Karpas-422 (cell line): ENCODE measurements at regions not wholly inside any gene's neighbourhood (a gene's known extent, or its start where the extent isn't known, plus 50 kb on each side); places are given as distances from the start of the nearest gene placed in this dataset.

ENCODE experiments used
- DNase-seq: peaks from one replicate; pipeline ENCODE4 v3.0.0-alpha.2; 2015
- H2AFZ ChIP-seq: fragments of 200-600 bp; sonication (generic); 2 replicates; pipeline ENCODE4 v1.6.1; 2014; ENCODE audit warnings: antibody characterized with exemption, low read length, mixed read lengths
- H3K27ac ChIP-seq: fragments of 200-600 bp; sonication (generic); 2 replicates; pipeline ENCODE4 v1.5.1; 2014; ENCODE audit warnings: mild to moderate bottlenecking, low read length, moderate library complexity
- H3K27me3 ChIP-seq: fragments of 200-600 bp; sonication (generic); 2 replicates; pipeline ENCODE4 v1.6.1; 2014; ENCODE audit warnings: low read length, mixed read lengths
- H3K36me3 ChIP-seq: fragments of 200-600 bp; sonication (generic); 2 replicates; pipeline ENCODE4 v1.6.1; 2014; ENCODE audit warnings: low read length, mixed read lengths; ENCODE audit not compliant: insufficient read depth
- H3K4me1 ChIP-seq: fragments of 200-600 bp; sonication (generic); 2 replicates; pipeline ENCODE4 v1.6.1; 2014; ENCODE audit warnings: mild to moderate bottlenecking, low read length, mixed read lengths
- H3K4me2 ChIP-seq: fragments of 200-600 bp; sonication (generic); 2 replicates; pipeline ENCODE4 v1.6.1; 2014; ENCODE audit warnings: low read length, low read depth, mild to moderate bottlenecking; ENCODE audit not compliant: poor library complexity, severe bottlenecking
- H3K4me3 ChIP-seq: fragments of 200-600 bp; sonication (generic); 2 replicates; pipeline ENCODE4 v1.5.1; 2014; ENCODE audit warnings: mild to moderate bottlenecking, antibody characterized with exemption, low read length, mixed read lengths
- H3K79me2 ChIP-seq: fragments of 200-600 bp; sonication (generic); 2 replicates; pipeline ENCODE4 v1.6.1; 2014; ENCODE audit warnings: mild to moderate bottlenecking, low read length, mixed read lengths
- H3K9ac ChIP-seq: fragments of 200-600 bp; sonication (generic); 2 replicates; pipeline ENCODE4 v1.6.0; 2014; ENCODE audit warnings: low read length
- H3K9me2 ChIP-seq: fragments of 200-600 bp; sonication (generic), shearing (Covaris generic); replicated peaks from 2 replicates; pipeline ENCODE4 v1.6.0; 2014; ENCODE audit warnings: mild to moderate bottlenecking, low read length, moderate library complexity; ENCODE audit not compliant: insufficient read depth
- H3K9me3 ChIP-seq: fragments of 300-700, 200-600 bp; sonication (generic); 2 replicates; pipeline ENCODE4 v1.6.1; 2014; ENCODE audit warnings: low read length, mixed read lengths
- H4K20me1 ChIP-seq: fragments of 200-600 bp; sonication (generic); 2 replicates; pipeline ENCODE4 v1.6.1; 2014; ENCODE audit warnings: mild to moderate bottlenecking, antibody characterized with exemption, low read length, low read depth; ENCODE audit not compliant: insufficient read depth

GRCh38 chr14:53470351-53471043, 317.4 kb upstream of the DDHD1 start:
- DNase-seq, result no peak
- no peaks in the 10 kb centered on the region for H3K9me3 ChIP-seq
- no peaks in the 10 kb centered on the region for H3K9me2 ChIP-seq
- no peaks in the 10 kb centered on the region for H3K79me2 ChIP-seq
- H3K36me3 ChIP-seq, result no peaks in the 10 kb centered on the region
- H3K27me3 ChIP-seq, result no peaks in the 10 kb centered on the region
- no peak overlapping the region for H2AFZ ChIP-seq
- no peak overlapping the region for H3K9ac ChIP-seq
- no peaks in the 10 kb centered on the region for H3K4me1 ChIP-seq
- no peak overlapping the region for H3K27ac ChIP-seq
- no peak overlapping the region for H3K4me3 ChIP-seq
- no peak overlapping the region for H3K4me2 ChIP-seq
- H4K20me1 ChIP-seq, result no peaks in the 10 kb centered on the region

DNA sequence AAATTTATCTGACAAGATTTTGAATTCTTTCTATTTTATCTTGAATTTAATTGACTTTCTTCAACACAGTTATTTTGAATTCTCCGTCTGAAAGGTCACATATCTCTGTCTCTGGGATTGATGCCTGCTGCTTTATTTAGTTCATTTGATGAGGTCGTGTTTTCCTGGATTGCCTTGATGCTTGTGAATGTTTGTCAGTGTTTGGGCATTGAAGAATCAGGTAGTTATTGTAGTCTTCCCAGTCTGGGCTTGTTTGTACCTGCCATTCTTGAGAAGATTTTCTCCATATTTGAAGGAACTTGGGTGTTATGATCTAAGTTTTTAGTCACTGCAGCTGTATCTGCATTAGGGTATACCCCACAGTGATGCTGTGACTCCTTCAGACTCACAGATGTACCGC, 315.8 kb upstream of the DDHD1 start:
- H4K20me1 ChIP-seq, result no peaks in the 10 kb centered on the region
- H3K9me2 ChIP-seq, result no peaks in the 10 kb centered on the region
- H3K27me3 ChIP-seq, result 0 out of 2 replicates have a peak, but pooled peaks cover 2% of the 10 kb centered on the region
- H3K36me3 ChIP-seq, result no peaks in the 10 kb centered on the region
- no peaks in the 10 kb centered on the region for H3K4me1 ChIP-seq
- no peak overlapping the region for H3K27ac ChIP-seq
- H3K79me2 ChIP-seq, result no peaks in the 10 kb centered on the region
- no peak overlapping the region for H3K4me2 ChIP-seq
- no peak overlapping the region for H3K4me3 ChIP-seq
- DNase-seq, result no peak
- H3K9me3 ChIP-seq, result no peaks in the 10 kb centered on the region
- H2AFZ ChIP-seq, result no peak overlapping the region
- H3K9ac ChIP-seq, result no peak overlapping the region

GRCh38 chr14:53464376-53464775, 311.3 kb upstream of the DDHD1 start:
- Histone ChIP-seq H2AFZ (no peak overlapping the region), H3K36me3 (no peaks in the 10 kb centered on the region), H4K20me1 (no peaks in the 10 kb centered on the region), H3K79me2 (no peaks in the 10 kb centered on the region), H3K4me3 (no peak overlapping the region), H3K9ac (no peak overlapping the region), H3K9me3 (no peaks in the 10 kb centered on the region), H3K4me1 (peaks cover 6% of the 10 kb centered on the region), H3K27me3 (0 out of 2 replicates have a peak, but pooled peaks cover 2% of the 10 kb centered on the region), H3K4me2 (no peak overlapping the region), H3K27ac (no peak overlapping the region), H3K9me2 (no peaks in the 10 kb centered on the region)
- DNase-seq, result no peak

- H3K9me3 ChIP-seq, result no peaks in the 10 kb centered on the region
- H3K79me2 ChIP-seq, result no peaks in the 10 kb centered on the region
- H3K36me3 ChIP-seq, result no peaks in the 10 kb centered on the region
- no peak overlapping the region for H2AFZ ChIP-seq
- H3K9me2 ChIP-seq, result no peaks in the 10 kb centered on the region
- H3K27ac ChIP-seq, result no peak overlapping the region
- H3K4me3 ChIP-seq, result no peak overlapping the region
- no peak overlapping the region for H3K9ac ChIP-seq
- no peak overlapping the region for H3K4me2 ChIP-seq
- no peak for DNase-seq
- H3K4me1 ChIP-seq, result peaks cover 6% of the 10 kb centered on the region
- 0 out of 2 replicates have a peak, but pooled peaks cover 2% of the 10 kb centered on the region for H3K27me3 ChIP-seq
- H4K20me1 ChIP-seq, result no peaks in the 10 kb centered on the region
Measured at GRCh38 chr14:53462931-53463778, 310.0 kb upstream of the DDHD1 start.

- DNase-seq, result no peak
- H3K4me3 ChIP-seq, result no peak overlapping the region
Measured at GRCh38 chr14:53461858-53462257, 308.7 kb upstream of the DDHD1 start.

GRCh38 chr14:53460544-53460943, 307.4 kb upstream of the DDHD1 start:
- Histone ChIP-seq H3K4me3 (no peak overlapping the region), H3K9me3 (no peaks in the 10 kb centered on the region), H3K4me2 (no peak overlapping the region), H3K4me1 (peaks cover 6% of the 10 kb centered on the region), H3K9me2 (no peaks in the 10 kb centered on the region), H4K20me1 (no peaks in the 10 kb centered on the region), H3K36me3 (no peaks in the 10 kb centered on the region), H3K27ac (no peak overlapping the region), H3K27me3 (0 out of 2 replicates have a peak, but pooled peaks cover 2% of the 10 kb centered on the region), H2AFZ (no peak overlapping the region), H3K79me2 (no peaks in the 10 kb centered on the region), H3K9ac (no peak overlapping the region)
- no peak for DNase-seq

More at GRCh38 chr14:53461858-53462257, 308.7 kb upstream of the DDHD1 start:
- Histone ChIP-seq H3K9ac (no peak overlapping the region), H4K20me1 (no peaks in the 10 kb centered on the region), H3K4me1 (peaks cover 6% of the 10 kb centered on the region), H3K36me3 (no peaks in the 10 kb centered on the region), H3K79me2 (no peaks in the 10 kb centered on the region), H3K4me2 (no peak overlapping the region), H3K9me3 (no peaks in the 10 kb centered on the region), H3K27ac (no peak overlapping the region), H3K9me2 (no peaks in the 10 kb centered on the region), H2AFZ (no peak overlapping the region), H3K27me3 (0 out of 2 replicates have a peak, but pooled peaks cover 2% of the 10 kb centered on the region)

DNA sequence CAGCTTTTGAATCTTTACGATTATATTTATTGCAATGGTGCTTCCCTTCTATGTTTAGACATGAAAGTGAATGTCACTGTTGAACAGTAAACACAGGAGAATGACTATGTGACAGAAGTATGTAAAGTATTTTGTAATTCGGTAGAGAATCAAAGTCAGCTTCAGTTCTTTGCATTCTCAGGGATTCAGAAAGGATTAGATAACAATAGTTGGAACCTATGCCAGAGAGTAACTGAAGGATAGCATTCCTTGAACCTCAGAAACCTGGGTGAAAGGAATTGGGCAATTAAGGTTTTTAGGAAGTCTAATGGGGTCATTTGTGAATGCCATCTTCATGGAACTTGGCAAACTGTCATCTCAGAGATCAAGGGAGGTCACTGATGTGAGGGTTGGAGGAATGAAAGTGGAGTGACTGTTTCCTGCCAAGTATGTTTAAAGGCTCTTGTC, 305.3 kb upstream of the DDHD1 start:
- Histone ChIP-seq H2AFZ (no peak overlapping the region), H3K27me3 (no peaks in the 10 kb centered on the region), H3K4me1 (peaks cover 6% of the 10 kb centered on the region), H3K4me3 (no peak overlapping the region), H3K27ac (no peak overlapping the region), H3K4me2 (no peak overlapping the region), H4K20me1 (no peaks in the 10 kb centered on the region), H3K9me2 (no peaks in the 10 kb centered on the region), H3K79me2 (no peaks in the 10 kb centered on the region), H3K36me3 (no peaks in the 10 kb centered on the region), H3K9me3 (no peaks in the 10 kb centered on the region), H3K9ac (no peak overlapping the region)
- DNase-seq, result no peak

DNA sequence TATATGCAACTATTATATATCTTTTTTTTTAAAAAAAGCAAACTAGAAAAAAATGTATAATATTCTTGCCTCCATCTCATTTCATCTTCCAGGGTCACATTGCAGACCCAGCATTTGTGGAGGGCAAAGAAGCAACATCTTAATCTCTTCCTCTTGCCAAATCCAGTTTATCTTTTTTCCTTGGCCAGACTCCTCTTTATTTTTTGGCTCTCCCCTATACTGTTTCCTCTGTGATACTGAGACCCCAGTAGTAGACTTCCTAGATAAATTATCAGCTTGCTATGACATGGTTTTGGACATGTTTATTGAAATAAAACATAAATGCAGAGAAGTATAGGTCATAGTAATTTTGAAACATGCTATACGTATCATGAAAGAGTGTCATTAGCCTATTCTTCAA, 303.8 kb upstream of the DDHD1 start:
- H3K27me3 ChIP-seq, result no peaks in the 10 kb centered on the region
- H3K79me2 ChIP-seq, result no peaks in the 10 kb centered on the region
- H3K4me2 ChIP-seq, result no peak overlapping the region
- no peaks in the 10 kb centered on the region for H3K36me3 ChIP-seq
- peaks cover 6% of the 10 kb centered on the region for H3K4me1 ChIP-seq
- H3K27ac ChIP-seq, result no peak overlapping the region
- H4K20me1 ChIP-seq, result no peaks in the 10 kb centered on the region
- no peaks in the 10 kb centered on the region for H3K9me3 ChIP-seq
- H2AFZ ChIP-seq, result no peak overlapping the region
- H3K9ac ChIP-seq, result no peak overlapping the region
- no peak overlapping the region for H3K4me3 ChIP-seq
- no peaks in the 10 kb centered on the region for H3K9me2 ChIP-seq
- DNase-seq, result no peak
